ENCODE measurements at regions not wholly inside any gene's neighbourhood (a gene's known extent, or its start where the extent isn't known, plus 50 kb on each side); places are given as distances from the start of the nearest gene placed in this dataset.

DNA sequence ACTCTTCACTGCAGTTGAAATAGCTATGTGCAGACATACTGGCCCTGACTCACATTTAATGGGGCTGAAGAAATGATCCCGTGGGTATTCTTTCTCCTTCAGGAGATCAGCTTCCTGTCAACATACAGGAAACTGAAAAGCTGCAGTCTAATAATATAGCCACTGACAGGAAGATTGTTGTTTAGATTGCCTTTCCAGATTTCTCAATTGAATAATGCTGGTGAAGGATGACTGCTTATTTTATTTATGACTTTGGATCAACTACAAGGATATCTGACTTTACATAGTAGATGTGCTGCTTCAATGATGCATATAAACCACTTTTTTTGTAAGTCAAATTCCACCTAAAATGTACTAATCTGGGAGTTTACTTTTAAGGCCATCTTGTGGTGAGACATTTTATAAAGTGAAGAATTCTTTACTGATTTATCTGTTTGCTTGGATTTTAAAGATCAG lies 93.4 kb upstream of the MAP4K3 start:
- TF ChIP-seq CTCF (IDR thresholded peaks at IDR 0.05; ENCODE audit: insufficient read depth, low read length): no peak
- peak; percentile 79 for DNase-seq (ENCODE audit: low read depth)
- no peak overlapping the region for H3K4me3 ChIP-seq (ENCODE audit: low read depth, low read length)

GRCh38 chr2:39531220-39531777 lies 94.2 kb upstream of the MAP4K3 start:
- no peak for TF ChIP-seq CTCF (IDR thresholded peaks at IDR 0.05; ENCODE audit: insufficient read depth, low read length)
- no peak overlapping the region for H3K4me3 ChIP-seq (ENCODE audit: low read depth, low read length)
- no peak for DNase-seq (ENCODE audit: low read depth)

- H3K4me3 ChIP-seq (ENCODE audit: low read depth, low read length): no peak overlapping the region
- TF ChIP-seq CTCF (IDR thresholded peaks at IDR 0.05; ENCODE audit: insufficient read depth, low read length): no peak
- DNase-seq (ENCODE audit: low read depth): no peak
These were observed 95.8 kb upstream of the MAP4K3 start for GRCh38 chr2:39532933-39533332.

DNA sequence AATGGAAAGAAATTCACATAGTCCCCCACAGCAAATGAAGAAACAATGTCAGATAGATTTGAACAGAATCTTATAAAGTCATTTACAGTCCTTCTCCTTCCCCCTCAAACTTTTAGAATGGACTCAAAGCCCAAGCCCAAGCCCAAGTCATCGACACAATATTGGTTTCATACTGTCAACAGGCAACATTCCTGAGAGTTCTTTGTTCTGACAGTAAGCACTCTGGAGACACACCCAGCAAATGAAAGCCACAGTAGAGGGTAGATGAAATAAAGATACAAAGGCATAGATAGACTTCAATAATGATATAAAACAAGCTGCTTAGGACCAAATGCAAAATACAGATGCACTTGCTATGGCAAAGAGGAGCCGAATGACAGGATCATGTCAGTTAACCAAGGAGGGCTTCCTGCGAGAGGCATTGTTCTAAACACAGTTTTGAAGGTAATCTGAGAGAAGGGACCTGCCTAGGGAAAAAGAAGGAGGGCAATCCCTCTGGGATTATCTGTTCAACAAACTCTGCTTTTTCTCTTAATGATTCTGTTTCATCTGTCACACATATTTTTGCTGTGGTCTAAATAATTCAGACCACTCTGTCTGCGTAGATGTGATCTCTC lies 97.1 kb upstream of the MAP4K3 start:
- TF ChIP-seq CTCF (IDR thresholded peaks at IDR 0.05; ENCODE audit: insufficient read depth, low read length): no peak
- no peak for DNase-seq (ENCODE audit: low read depth)

GRCh38 chr2:39535636-39536185 lies 98.6 kb upstream of the MAP4K3 start:
- DNase-seq (ENCODE audit: low read depth): no peak
- no peak overlapping the region for H3K4me3 ChIP-seq (ENCODE audit: low read depth, low read length)
- no peak for TF ChIP-seq CTCF (IDR thresholded peaks at IDR 0.05; ENCODE audit: insufficient read depth, low read length)

More for the DNA sequence above, 97.1 kb upstream of the MAP4K3 start:
- H3K4me3 ChIP-seq (ENCODE audit: low read depth, low read length): no peak overlapping the region

GRCh38 chr2:39537150-39537549 lies 100.1 kb upstream of the MAP4K3 start:
- no peak overlapping the region for H3K4me3 ChIP-seq (ENCODE audit: low read depth, low read length)
- no peak for DNase-seq (ENCODE audit: low read depth)
- no peak for TF ChIP-seq CTCF (IDR thresholded peaks at IDR 0.05; ENCODE audit: insufficient read depth, low read length)

All from fibroblast of the aortic adventitia (primary cell).